ENCODE measurements at regions not wholly inside any gene's neighbourhood (a gene's known extent, or its start where the extent isn't known, plus 50 kb on each side); places are given as distances from the start of the nearest gene placed in this dataset.

DNA sequence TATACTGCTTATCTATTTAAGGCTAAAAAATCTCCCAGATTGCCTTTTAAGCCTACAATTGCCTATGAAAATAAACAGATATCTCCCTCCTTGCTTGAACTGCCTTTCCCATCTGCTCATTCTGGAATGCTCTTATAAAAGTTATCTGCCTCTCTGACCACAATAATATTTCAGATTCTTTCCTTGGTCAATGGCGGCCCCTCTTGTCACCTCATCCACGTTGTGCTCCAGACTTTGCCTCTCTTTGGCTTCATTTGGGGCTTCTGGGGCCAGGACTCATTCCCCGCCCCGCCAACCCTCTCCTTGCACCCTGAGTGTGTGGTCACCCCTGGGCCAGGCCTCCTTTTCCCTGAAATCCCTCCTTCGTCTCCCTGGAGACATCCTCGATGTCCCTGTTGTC lies 110.0 kb upstream of the RPS23 start:
- DNase-seq (ENCODE audit: low read depth), result peak; percentile 82
- TF ChIP-seq, protein P1, sequence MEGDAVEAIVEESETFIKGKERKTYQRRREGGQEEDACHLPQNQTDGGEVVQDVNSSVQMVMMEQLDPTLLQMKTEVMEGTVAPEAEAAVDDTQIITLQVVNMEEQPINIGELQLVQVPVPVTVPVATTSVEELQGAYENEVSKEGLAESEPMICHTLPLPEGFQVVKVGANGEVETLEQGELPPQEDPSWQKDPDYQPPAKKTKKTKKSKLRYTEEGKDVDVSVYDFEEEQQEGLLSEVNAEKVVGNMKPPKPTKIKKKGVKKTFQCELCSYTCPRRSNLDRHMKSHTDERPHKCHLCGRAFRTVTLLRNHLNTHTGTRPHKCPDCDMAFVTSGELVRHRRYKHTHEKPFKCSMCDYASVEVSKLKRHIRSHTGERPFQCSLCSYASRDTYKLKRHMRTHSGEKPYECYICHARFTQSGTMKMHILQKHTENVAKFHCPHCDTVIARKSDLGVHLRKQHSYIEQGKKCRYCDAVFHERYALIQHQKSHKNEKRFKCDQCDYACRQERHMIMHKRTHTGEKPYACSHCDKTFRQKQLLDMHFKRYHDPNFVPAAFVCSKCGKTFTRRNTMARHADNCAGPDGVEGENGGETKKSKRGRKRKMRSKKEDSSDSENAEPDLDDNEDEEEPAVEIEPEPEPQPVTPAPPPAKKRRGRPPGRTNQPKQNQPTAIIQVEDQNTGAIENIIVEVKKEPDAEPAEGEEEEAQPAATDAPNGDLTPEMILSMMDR (conservative IDR thresholded peaks at IDR 0.05; ENCODE audit: low read length), result no peak
- H3K4me3 ChIP-seq (ENCODE audit: low read length), result no peak overlapping the region

DNA sequence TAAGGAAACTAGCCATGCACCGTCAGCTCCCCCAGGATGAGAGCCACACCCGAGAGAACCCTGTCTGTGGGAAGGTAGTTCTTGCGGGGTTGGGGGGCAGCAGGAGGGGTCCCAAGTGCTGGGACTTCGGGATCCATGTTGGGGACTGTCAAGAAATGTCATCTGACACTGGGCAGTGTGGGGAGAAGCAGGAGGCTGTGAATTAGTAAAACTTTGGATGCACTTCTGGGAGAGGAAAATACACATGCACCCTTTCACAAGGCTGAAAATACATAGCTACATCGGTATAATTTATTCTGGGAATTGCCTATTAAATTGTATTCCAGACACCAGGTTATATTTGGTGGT lies 109.6 kb upstream of the RPS23 start:
- no peak overlapping the region for H3K4me3 ChIP-seq (ENCODE audit: low read length)
- TF ChIP-seq, protein P1 (conservative IDR thresholded peaks at IDR 0.05; ENCODE audit: low read length), result no peak
- DNase-seq (ENCODE audit: low read depth), result no peak

DNA sequence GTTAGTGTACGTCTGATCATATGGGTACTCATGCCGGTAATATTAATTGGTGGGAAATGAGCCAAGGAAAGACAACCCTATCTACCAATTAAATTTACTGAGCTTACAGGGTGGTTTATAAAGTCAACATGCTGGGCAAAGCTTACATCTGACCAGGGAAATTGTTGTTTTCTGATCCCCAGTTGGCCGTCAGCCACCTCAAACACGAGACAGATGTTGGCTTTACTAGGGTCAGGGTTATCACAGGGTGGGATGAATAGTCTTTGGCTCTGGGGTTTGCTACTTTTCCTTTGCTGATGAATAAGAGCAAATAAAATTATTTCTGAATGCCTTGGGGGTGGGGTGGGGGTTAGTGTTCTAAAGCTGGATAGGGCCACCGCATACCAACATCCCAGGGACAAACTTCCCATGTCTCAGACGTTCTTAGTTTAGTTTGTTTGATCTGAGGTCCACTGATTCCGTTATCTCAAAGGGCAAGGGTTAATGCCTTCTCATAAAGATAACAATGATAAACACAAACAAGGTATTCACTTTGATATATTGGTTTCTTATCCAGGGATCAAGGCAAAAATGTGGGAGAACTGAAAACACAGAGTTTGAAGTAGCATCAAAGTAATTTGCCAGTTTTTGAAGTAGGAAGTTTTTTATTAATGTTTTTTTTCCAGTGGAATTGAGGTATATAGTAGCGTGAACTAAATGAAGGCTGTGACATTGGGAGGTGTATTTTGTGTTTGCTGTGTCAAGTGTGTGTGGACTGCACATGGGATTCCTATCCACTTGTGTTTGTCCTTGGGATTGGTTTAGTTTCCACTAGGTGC lies 109.1 kb upstream of the RPS23 start:
- H3K4me3 ChIP-seq (ENCODE audit: low read length), result no peak overlapping the region
- TF ChIP-seq, protein P1 (conservative IDR thresholded peaks at IDR 0.05; ENCODE audit: low read length), result no peak
- no peak for DNase-seq (ENCODE audit: low read depth)

DNA sequence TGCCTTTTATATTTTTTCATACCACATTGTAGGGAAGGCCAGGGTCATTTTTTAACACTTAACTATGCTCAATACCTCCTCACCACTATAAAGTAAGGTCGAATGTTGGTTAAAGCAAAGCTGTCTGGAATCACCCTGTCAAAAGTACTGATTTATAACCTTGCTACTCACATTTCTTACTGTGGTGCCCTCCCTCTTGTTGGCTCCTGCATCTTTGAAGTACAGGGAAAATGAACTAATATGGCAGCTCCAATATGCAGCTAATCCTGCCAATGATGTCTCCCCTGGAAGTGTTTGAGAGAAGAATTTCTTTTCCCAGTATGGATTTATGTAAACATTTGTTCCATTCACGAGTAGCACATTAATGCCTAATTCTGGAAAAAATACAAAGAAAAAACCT lies 108.4 kb upstream of the RPS23 start:
- no peak for DNase-seq (ENCODE audit: low read depth)
- TF ChIP-seq, protein P1 (conservative IDR thresholded peaks at IDR 0.05; ENCODE audit: low read length), result no peak
- H3K4me3 ChIP-seq (ENCODE audit: low read length), result no peak overlapping the region

DNA sequence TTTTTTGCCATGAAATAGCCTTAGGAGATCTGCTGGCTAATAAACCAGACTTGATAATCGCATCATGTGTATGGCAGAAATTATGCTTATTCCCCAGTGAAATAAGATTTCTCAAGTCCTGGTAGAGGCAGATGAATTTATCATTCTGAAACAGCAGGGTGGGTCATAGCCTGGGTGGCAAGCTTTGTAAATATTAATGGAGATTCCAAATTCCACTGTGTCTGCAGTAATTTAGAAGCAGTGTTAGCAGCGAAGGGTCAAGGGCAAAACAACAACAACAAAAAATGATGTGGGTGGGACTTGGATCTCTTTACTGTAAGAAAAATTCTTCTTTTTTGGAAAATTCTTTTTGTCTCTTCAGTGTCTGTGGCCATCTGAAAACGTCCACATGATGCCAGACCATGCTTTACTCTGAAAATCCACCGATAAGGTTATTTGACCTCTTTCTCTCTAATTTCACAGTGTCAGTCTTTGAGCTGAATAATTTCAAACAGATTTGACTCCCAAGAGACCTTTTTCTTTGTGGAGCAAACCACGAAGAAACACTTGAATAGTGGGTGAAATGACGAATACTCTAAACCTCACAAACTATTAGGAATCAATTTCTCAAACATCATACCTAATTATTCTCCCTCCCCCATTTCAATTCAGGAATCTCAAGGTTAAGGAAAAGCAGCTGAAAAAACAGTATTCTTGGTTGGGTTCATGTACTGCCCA lies 106.0 kb upstream of the RPS23 start:
- TF ChIP-seq, protein P1 (conservative IDR thresholded peaks at IDR 0.05; ENCODE audit: low read length), result no peak
- DNase-seq (ENCODE audit: low read depth), result peak; percentile 51

DNA sequence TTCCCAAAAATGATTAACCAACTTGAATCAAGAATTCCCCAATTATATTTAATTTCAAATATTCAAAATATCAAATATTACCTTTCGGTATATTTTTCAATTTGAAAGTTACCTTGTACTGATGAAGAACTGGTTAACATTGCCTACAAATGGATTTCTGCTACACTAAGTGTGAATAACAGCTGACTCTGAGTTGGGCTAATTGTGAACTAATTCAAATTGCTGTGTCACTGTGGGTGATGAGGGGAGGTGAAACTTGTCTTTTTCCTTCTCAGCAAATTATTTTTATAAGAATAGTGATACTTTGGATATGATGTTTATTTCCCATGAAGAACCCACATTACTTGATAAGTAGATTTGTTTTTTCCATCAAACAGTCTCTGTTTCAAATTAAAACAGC lies 103.4 kb upstream of the RPS23 start:
- TF ChIP-seq, protein P1 (conservative IDR thresholded peaks at IDR 0.05; ENCODE audit: low read length), result no peak
- no peak for DNase-seq (ENCODE audit: low read depth)
- H3K4me3 ChIP-seq (ENCODE audit: low read length), result no peak overlapping the region

More for the DNA sequence above, 106.0 kb upstream of the RPS23 start:
- no peak overlapping the region for H3K4me3 ChIP-seq (ENCODE audit: low read length)

DNA sequence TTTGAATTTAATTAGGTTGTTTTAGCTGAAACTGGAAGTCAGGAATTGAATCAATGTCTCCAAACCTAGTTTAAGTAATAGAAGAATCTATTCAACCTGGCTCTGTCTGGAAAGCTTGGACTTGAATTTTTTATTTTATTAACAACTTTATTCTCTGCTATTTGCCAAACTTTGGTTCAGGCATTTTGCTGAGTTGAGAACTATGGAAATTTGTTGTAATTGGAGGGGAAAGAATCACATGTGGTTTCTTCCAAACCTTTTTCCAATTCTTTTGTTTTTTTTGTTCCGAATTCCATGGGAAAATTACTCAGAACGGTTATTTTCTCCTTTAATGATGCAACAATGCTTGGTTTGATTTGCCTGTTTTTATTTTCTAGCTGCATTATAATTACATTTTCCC lies 98.2 kb upstream of the RPS23 start:
- no peak for DNase-seq (ENCODE audit: low read depth)
- TF ChIP-seq, protein P1 (conservative IDR thresholded peaks at IDR 0.05; ENCODE audit: low read length), result no peak
- no peak overlapping the region for H3K4me3 ChIP-seq (ENCODE audit: low read length)

Data from AG10803 (cell line).